SK-N-MC (cell line): ENCODE measurements at regions not wholly inside any gene's neighbourhood (a gene's known extent, or its start where the extent isn't known, plus 50 kb on each side); places are given as distances from the start of the nearest gene placed in this dataset.

Experiments used
- EZH2 ChIP-seq: fragments of 200-600 bp; sonication (generic); IDR thresholded peaks from one replicate; pipeline ENCODE4 v1.6.1; 2017; ENCODE audit warnings: antibody characterized with exemption
- FOXP2 ChIP-seq: optimal IDR thresholded peaks from 2 replicates; pipeline ENCODE3; 2011; ENCODE audit warnings: mild to moderate bottlenecking, moderate library complexity; ENCODE audit not compliant: insufficient read depth; ENCODE audit errors: extremely low read length, control extremely low read depth
- POLR2AphosphoS5 ChIP-seq: IDR thresholded peaks from 2 replicates; pipeline ENCODE4 v1.6.1; 2012; ENCODE audit warnings: mild to moderate bottlenecking, low read depth, low read length, borderline replicate concordance

DNA sequence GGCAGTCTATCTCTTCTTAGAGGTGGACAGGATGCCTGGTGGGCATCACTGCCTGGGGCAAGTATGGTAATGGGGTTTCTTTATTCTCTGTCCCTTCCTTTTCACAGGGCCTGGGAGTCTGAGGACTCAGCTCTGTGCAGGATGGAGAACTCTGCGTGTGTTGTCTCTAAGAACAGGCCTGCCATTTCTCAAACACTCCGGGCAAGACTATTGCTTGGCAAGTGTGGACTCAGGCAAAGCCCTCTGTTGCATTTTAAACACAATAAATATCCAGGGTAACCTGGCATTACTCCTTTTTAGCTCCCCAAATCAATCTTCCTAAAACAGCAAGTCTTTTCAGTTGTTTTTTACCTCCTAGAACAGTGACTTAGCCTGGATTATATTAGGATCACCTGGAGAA lies 185.1 kb upstream of the ROPN1 start:
- no peak for TF ChIP-seq POLR2AphosphoS5
- TF ChIP-seq EZH2: no peak
- TF ChIP-seq FOXP2: no peak
